GM12873 (cell line): ENCODE measurements at regions not wholly inside any gene's neighbourhood (a gene's known extent, or its start where the extent isn't known, plus 50 kb on each side); places are given as distances from the start of the nearest gene placed in this dataset.

ENCODE experiments used
- TF ChIP-seq, protein P1 (sequence below): IDR thresholded peaks from 2 replicates; pipeline ENCODE4 v1.5.1; 2012; ENCODE audit warnings: low read depth, mild to moderate bottlenecking, moderate library complexity, low read length, control low read depth; ENCODE audit not compliant: insufficient read depth; ENCODE audit errors: missing control alignments

DNA sequence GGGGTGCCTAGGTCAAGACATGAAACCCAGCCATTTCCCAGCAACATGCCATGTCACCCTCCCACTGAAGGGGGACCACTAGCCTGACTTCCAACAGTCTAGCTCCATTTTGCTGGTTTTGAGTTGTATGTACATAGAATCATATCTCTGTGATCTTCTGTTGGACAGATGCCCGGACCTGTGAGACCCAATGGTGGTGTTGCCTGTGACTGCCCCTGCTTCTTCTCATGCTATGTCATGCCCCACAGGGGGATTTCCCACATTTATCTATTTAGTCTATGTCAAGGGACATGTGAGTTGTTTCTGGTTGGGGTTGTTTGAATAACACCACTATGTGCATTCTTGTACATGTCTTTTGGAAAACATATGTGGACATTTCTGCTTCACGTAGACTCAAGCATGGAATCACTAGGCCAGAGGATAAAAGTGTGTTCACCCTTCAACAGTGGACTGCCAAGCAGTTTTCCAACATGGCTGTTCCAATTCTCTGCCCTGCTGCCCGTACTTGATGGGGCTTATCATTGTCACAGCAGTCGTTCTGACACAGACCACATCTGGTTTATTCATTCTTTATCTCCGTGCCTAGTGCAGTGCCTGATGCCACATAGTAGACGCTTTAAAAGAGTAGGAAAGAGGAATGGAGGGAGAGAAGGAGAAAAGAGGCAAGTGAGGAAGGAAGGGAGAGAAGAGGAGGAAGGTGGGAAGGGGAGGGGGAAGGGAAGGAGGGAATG, 114.4 kb downstream of the TPRA1 start:
- TF ChIP-seq, protein P1, sequence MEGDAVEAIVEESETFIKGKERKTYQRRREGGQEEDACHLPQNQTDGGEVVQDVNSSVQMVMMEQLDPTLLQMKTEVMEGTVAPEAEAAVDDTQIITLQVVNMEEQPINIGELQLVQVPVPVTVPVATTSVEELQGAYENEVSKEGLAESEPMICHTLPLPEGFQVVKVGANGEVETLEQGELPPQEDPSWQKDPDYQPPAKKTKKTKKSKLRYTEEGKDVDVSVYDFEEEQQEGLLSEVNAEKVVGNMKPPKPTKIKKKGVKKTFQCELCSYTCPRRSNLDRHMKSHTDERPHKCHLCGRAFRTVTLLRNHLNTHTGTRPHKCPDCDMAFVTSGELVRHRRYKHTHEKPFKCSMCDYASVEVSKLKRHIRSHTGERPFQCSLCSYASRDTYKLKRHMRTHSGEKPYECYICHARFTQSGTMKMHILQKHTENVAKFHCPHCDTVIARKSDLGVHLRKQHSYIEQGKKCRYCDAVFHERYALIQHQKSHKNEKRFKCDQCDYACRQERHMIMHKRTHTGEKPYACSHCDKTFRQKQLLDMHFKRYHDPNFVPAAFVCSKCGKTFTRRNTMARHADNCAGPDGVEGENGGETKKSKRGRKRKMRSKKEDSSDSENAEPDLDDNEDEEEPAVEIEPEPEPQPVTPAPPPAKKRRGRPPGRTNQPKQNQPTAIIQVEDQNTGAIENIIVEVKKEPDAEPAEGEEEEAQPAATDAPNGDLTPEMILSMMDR = no peak

DNA sequence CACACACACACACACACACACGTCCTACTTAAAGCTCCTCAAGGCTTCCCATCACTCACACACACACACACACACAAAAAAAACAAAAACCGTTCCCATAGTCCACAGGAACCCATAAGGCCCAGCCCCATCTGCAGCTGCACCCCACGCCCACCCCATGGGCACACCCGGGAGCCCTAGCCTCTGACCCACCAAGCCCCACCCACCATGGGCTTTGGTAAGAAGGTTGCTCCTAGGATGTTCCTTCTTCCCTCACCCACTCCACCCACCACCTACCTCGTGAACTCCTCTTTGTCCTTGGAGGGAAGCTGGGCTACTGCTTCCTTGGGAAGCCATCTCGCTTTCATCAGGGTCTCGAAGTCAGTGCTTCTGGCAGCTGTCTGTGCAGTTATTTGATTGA, 115.1 kb downstream of the TPRA1 start:
- TF ChIP-seq, protein P1 = no peak

DNA sequence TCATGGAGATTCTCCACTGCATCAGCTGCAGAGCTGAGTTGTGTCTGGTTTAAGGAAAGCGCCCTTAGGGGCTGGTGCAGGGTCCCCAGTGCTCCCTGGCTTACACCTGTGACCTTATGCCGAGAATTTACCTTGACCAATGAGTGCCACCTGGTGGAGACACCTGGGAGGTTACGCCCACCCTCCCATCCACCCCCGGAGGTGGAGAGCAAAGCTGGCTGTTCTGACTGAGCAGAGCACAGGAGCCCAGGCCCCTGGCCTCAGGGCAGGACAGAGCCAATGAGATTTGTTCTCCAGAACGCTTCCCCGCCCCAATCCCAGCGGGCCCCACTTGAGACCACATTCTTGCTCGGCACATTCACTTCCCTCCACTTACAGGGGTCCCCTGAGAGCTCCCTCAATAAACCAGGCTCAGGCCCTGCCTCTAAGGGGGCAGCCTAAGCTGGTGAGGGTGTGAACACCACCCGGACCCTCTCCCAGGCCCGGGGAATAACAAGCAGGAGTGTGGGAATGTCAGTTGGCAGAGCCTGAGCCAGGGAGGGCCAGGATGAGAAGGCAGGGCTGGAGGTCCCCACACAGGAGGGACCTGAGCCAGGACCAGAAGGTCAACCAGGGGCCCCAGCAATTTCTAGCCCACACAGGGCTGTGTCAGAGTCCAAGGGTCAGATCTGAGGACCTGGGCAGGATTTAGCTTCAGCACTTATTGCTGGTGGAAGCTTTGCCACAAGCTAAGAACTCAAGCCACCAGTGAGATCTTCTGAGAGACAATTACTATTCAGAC, 117.1 kb downstream of the TPRA1 start:
- TF ChIP-seq, protein P1 = peak; percentile 55

DNA sequence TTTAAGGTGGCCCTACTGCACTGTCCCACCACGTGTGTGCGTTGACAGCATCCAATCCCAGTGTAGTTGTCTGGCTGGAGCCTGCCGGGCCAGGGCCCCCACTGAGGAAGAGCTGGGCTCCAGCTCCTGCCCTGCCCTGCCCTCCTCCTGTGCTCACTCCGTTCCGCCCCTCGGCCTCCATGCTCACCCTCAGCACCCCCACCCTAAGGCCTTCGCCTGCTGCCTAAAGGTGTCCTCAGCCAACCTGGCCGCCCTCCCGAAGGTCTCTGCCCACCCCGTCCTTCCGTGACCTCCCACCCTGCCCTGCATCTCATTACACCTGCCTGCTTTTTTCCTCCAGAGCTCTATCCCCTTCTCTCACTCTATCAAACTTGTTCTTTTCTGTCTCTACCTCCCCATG, 118.0 kb downstream of the TPRA1 start:
- TF ChIP-seq, protein P1 = no peak

DNA sequence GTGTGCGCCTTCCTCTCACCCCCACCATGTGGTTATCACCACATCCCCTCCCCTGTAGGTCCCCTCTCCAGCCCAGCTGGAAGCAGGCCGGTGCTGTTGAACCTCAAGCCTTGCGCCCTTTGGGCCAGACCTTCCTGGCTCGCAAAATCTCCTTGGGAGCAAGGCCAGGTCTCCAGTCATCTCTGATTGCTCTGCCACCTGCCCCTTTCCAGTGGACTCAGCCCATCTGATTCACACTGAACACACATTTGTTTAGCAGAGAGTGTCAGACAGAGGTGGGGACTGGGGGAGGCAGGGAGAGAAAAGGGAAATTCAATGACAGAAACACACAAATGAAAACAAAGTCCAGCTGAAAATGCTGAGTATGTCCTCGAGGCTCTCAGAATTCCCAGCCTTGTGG, 119.4 kb downstream of the TPRA1 start:
- TF ChIP-seq, protein P1 = no peak

DNA sequence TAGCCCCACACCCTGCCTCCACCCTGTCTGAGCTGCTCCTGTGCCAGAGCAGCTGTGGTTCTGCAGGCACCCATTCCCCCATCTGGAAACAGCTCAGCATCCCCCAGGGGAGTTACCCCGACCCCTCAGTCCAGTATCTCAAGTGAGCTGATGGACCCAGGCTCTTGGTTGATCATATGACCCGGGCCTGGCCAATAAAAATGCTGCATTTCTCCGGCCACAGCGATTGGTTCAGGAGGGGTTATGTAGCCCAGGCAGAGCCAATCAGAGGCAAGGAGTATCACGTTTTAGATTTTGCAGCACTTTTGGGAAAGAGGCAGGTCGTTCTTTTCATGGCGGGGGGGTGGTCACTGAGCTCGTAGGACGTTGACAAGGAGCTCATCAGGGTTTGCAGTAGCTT, 120.8 kb downstream of the TPRA1 start:
- TF ChIP-seq, protein P1 = no peak

DNA sequence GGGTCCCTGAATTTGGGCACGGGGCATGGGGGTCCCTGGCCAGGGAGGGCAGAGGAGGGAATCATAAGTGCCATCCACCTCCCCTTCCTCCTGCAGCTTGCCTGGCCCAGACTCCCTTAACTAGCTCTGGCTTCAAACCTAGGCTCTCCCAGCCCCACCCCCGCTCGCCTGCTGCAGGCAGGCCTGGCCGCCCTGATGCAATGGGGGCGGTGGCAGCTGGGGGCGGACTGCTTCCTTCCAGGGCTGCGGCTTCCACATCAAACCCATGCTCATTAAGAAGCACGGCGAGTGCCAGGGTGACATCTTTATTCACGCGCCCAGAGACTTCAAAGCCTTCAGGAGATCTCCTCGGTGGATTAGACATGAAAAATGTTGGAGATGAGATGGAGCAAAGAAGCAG, 123.1 kb downstream of the TPRA1 start:
- TF ChIP-seq, protein P1 = no peak
